Neural progenitor cell (in vitro differentiated cells): ENCODE measurements at regions not wholly inside any gene's neighbourhood (a gene's known extent, or its start where the extent isn't known, plus 50 kb on each side); places are given as distances from the start of the nearest gene placed in this dataset.

Experiments
- DNase-seq: peaks from one replicate; pipeline ENCODE4 v3.0.0-alpha.2; 2016; ENCODE audit warnings: low spot score
- H2AFZ ChIP-seq: fragments of 200-600 bp; sonication (generic); replicated peaks from 2 replicates; pipeline ENCODE4 v1.6.1; 2016; ENCODE audit warnings: antibody characterized with exemption
- H3F3A ChIP-seq: fragments of 200-600 bp; sonication (generic); 2 replicates; pipeline ENCODE4 v1.6.1; 2016; ENCODE audit warnings: antibody characterized with exemption, low read depth
- H3K27ac ChIP-seq: fragments of 200-600 bp; sonication (generic); 2 replicates; pipeline ENCODE4 v1.5.1; 2016; ENCODE audit warnings: mild to moderate bottlenecking
- H3K27me3 ChIP-seq: fragments of 200-600 bp; sonication (generic); 2 replicates; pipeline ENCODE4 v1.6.1; 2016; ENCODE audit warnings: mild to moderate bottlenecking, moderate library complexity
- H3K36me3 ChIP-seq: fragments of 200-600 bp; sonication (generic); 2 replicates; pipeline ENCODE4 v1.5.1; 2016
- H3K4me1 ChIP-seq: fragments of 200-600 bp; sonication (generic); 2 replicates; pipeline ENCODE4 v1.6.1; 2016; ENCODE audit warnings: mixed run types
- H3K4me2 ChIP-seq: fragments of 200-600 bp; sonication (generic); 2 replicates; pipeline ENCODE4 v1.6.1; 2016
- H3K4me3 ChIP-seq: fragments of 200-600 bp; sonication (generic); 2 replicates; pipeline ENCODE4 v1.5.1; 2016
- H3K79me2 ChIP-seq: fragments of 200-600 bp; sonication (generic); 2 replicates; pipeline ENCODE4 v1.6.1; 2016; ENCODE audit warnings: low read depth
- H3K9ac ChIP-seq: fragments of 200-600 bp; sonication (generic); 2 replicates; pipeline ENCODE4 v1.6.1; 2016
- H3K9me3 ChIP-seq: fragments of 200-600 bp; sonication (generic); 2 replicates; pipeline ENCODE4 v1.5.1; 2016; ENCODE audit warnings: low read depth
- H4K20me1 ChIP-seq: fragments of 200-600 bp; sonication (generic); 2 replicates; pipeline ENCODE4 v1.6.1; 2016; ENCODE audit warnings: low read depth
- H3K27ac Mint-ChIP-seq: 3 replicates; pipeline ENCODE4 v1.8.0; 2021; ENCODE audit warnings: mixed read lengths
- H3K27me3 Mint-ChIP-seq: 2 replicates; pipeline ENCODE4 v1.8.0; 2022; ENCODE audit warnings: low read depth, mild to moderate bottlenecking, inconsistent platforms, moderate library complexity, mixed read lengths; ENCODE audit not compliant: insufficient read depth
- H3K36me3 Mint-ChIP-seq: 3 replicates; pipeline ENCODE4 v1.8.0; 2021; ENCODE audit warnings: mixed read lengths
- H3K4me1 Mint-ChIP-seq: 3 replicates; pipeline ENCODE4 v1.8.0; 2021; ENCODE audit warnings: mixed read lengths
- H3K4me3 Mint-ChIP-seq: 3 replicates; pipeline ENCODE4 v1.8.0; 2021; ENCODE audit warnings: mild to moderate bottlenecking, moderate library complexity, mixed read lengths
- H3K9me3 Mint-ChIP-seq: 3 replicates; pipeline ENCODE4 v1.8.0; 2020; ENCODE audit warnings: mixed read lengths
- CTCF ChIP-seq: fragments of 200-600 bp; sonication (generic); IDR thresholded peaks from 2 replicates; pipeline ENCODE4 v1.5.1; 2017; ENCODE audit warnings: antibody characterized with exemption, mild to moderate bottlenecking
- EZH2 ChIP-seq: fragments of 200-600 bp; sonication (generic); IDR thresholded peaks from 2 replicates; pipeline ENCODE4 v1.6.1; 2017; ENCODE audit warnings: antibody characterized with exemption, mild to moderate bottlenecking, moderate library complexity
- EZH2phosphoT487 ChIP-seq: fragments of 200-600 bp; sonication (generic); IDR thresholded peaks from 2 replicates; pipeline ENCODE4 v1.6.1; 2017; ENCODE audit warnings: antibody characterized with exemption

- Mint-ChIP-seq H3K27me3 (peaks cover 5% of the 10 kb centered on the region), H3K4me3 (no peak overlapping the region), H3K36me3 (no peaks in the 10 kb centered on the region), H3K9me3 (no peaks in the 10 kb centered on the region), H3K27ac (no peak overlapping the region), H3K4me1 (peaks cover 3% of the 10 kb centered on the region)
- Histone ChIP-seq H3K4me3 (no peak overlapping the region), H3F3A (no peaks in the 10 kb centered on the region), H3K4me1 (peaks cover 4% of the 10 kb centered on the region), H2AFZ (no peak overlapping the region), H3K9me3 (no peaks in the 10 kb centered on the region), H4K20me1 (no peaks in the 10 kb centered on the region), H3K27me3 (no peaks in the 10 kb centered on the region), H3K79me2 (no peaks in the 10 kb centered on the region), H3K4me2 (no peak overlapping the region), H3K9ac (no peak overlapping the region), H3K27ac (no peak overlapping the region), H3K36me3 (no peaks in the 10 kb centered on the region)
- no peak for DNase-seq
- no peak for TF ChIP-seq EZH2phosphoT487
- TF ChIP-seq EZH2 = no peak
- TF ChIP-seq CTCF = no peak
These were observed 314.9 kb upstream of the NPVF start for GRCh38 chr7:25543210-25543609.

- Histone ChIP-seq H3K4me2 (no peak overlapping the region), H3K36me3 (no peaks in the 10 kb centered on the region), H3K27me3 (no peaks in the 10 kb centered on the region), H3K9ac (no peak overlapping the region), H3K4me3 (no peak overlapping the region), H3K79me2 (no peaks in the 10 kb centered on the region), H3K27ac (no peak overlapping the region), H4K20me1 (no peaks in the 10 kb centered on the region), H3K4me1 (peaks cover 4% of the 10 kb centered on the region), H3K9me3 (no peaks in the 10 kb centered on the region), H3F3A (no peaks in the 10 kb centered on the region), H2AFZ (no peak overlapping the region)
- Mint-ChIP-seq H3K36me3 (no peaks in the 10 kb centered on the region), H3K27ac (no peak overlapping the region), H3K4me3 (no peak overlapping the region), H3K9me3 (no peaks in the 10 kb centered on the region), H3K27me3 (peaks cover 5% of the 10 kb centered on the region), H3K4me1 (peaks cover 7% of the 10 kb centered on the region)
- DNase-seq = no peak
- no peak for TF ChIP-seq EZH2phosphoT487
- TF ChIP-seq EZH2 = no peak
- TF ChIP-seq CTCF = no peak
These were observed 315.5 kb upstream of the NPVF start for GRCh38 chr7:25543798-25544197.

- no peak overlapping the region for H2AFZ ChIP-seq
- Mint-ChIP-seq H3K4me3 (no peak overlapping the region), H3K9me3 (no peaks in the 10 kb centered on the region), H3K27ac (no peak overlapping the region), H3K27me3 (peaks cover 5% of the 10 kb centered on the region), H3K36me3 (no peaks in the 10 kb centered on the region), H3K4me1 (peaks cover 9% of the 10 kb centered on the region)
- no peaks in the 10 kb centered on the region for H3K27me3 ChIP-seq
- no peak overlapping the region for H3K4me3 ChIP-seq
- H3K79me2 ChIP-seq = no peaks in the 10 kb centered on the region
- no peak overlapping the region for H3K27ac ChIP-seq
- H3K4me2 ChIP-seq = no peak overlapping the region
- no peaks in the 10 kb centered on the region for H3K36me3 ChIP-seq
- no peaks in the 10 kb centered on the region for H3K9me3 ChIP-seq
- H4K20me1 ChIP-seq = no peaks in the 10 kb centered on the region
- H3K4me1 ChIP-seq = peaks cover 4% of the 10 kb centered on the region
- no peak overlapping the region for H3K9ac ChIP-seq
- H3F3A ChIP-seq = no peaks in the 10 kb centered on the region
- DNase-seq = no peak
- TF ChIP-seq EZH2phosphoT487 = no peak
- TF ChIP-seq CTCF = no peak
- TF ChIP-seq EZH2 = no peak
These were observed 316.0 kb upstream of the NPVF start for GRCh38 chr7:25544254-25544653.
